Endothelial cell of umbilical vein (primary cell): ENCODE measurements at regions not wholly inside any gene's neighbourhood (a gene's known extent, or its start where the extent isn't known, plus 50 kb on each side); places are given as distances from the start of the nearest gene placed in this dataset.

Experiments used
- BruUV-seq: library from RNA; stranded (reverse); fragments of 400-500 nt; replicated peaks from 2 replicates; lab custom pipeline; 2021; lab: Mats Ljungman, UMichigan
- CTCF ChIA-PET: fragments of 300-600, 350-600 bp; sonication (Branson Sonifier 250); formaldehyde crosslinking; loops from one replicate; lab custom pipeline; 2021; ENCODE audit warnings: antibody characterized with exemption, inconsistent platforms; lab: Charles Lee
- POLR2A ChIA-PET: fragments of 300-600, 350-600 bp; sonication (Branson Sonifier 250); formaldehyde crosslinking; loops from one replicate; lab custom pipeline; 2021; ENCODE audit warnings: antibody characterized with exemption, inconsistent platforms; lab: Charles Lee
- DNase-seq: peaks from one replicate; pipeline ENCODE4 v3.0.0-alpha.2; 2011; ENCODE audit warnings: low read depth, low spot score
- FAIRE-seq: peaks from 2 replicates; lab custom pipeline; 2011; peaks lifted over from hg19 to GRCh38; lab: Jason Lieb, UNC
- H2AFZ ChIP-seq: 2 replicates; pipeline ENCODE4 v1.6.0; 2012; ENCODE audit warnings: low read depth, low read length, control low read depth, inconsistent platforms
- H3K27ac ChIP-seq: 2 replicates; pipeline ENCODE4 v1.5.1; 2011; ENCODE audit warnings: low read depth, mild to moderate bottlenecking, control low read depth, low read length, moderate library complexity; ENCODE audit not compliant: insufficient read depth
- H3K27me3 ChIP-seq, 2 experiments: 2 replicates each; pipeline versions ENCODE4 v1.6.0 to v1.6.1; 2011; ENCODE audit warnings: low read length in 2 of 2, mixed read lengths in 1 of 2; ENCODE audit not compliant: control insufficient read depth in 2 of 2, insufficient read depth in 2 of 2
- H3K36me3 ChIP-seq, 2 experiments: 2 replicates in 1 of 2; 3 replicates in 1 of 2; pipeline ENCODE4 v1.5.1; 2011; ENCODE audit warnings: low read length in 2 of 2, mild to moderate bottlenecking in 1 of 2, moderate library complexity in 1 of 2; ENCODE audit not compliant: control insufficient read depth in 2 of 2, insufficient read depth in 2 of 2; ENCODE audit errors: extremely low read depth in 1 of 2
- H3K4me1 ChIP-seq: 3 replicates; pipeline ENCODE4 v1.5.1; 2011; ENCODE audit warnings: mild to moderate bottlenecking, low read length; ENCODE audit not compliant: control insufficient read depth, insufficient read depth; ENCODE audit errors: extremely low read depth
- H3K4me2 ChIP-seq: 2 replicates; pipeline ENCODE4 v1.6.1; 2011; ENCODE audit warnings: low read length, control low read depth, mixed read lengths; ENCODE audit not compliant: insufficient read depth
- H3K4me3 ChIP-seq, 3 experiments: fragments of 200-600 bp in 1 of 3; sonication (generic), shearing (Covaris generic) in 1 of 3; replicated peaks in 1 of 3; 2 replicates each; pipeline ENCODE4 v1.5.1; 2011 to 2016; ENCODE audit warnings: control low read depth in 3 of 3, low read length in 3 of 3, mild to moderate bottlenecking in 2 of 3, inconsistent platforms in 1 of 3, low read depth in 1 of 3, moderate library complexity in 1 of 3; ENCODE audit not compliant: insufficient read depth in 1 of 3
- H3K79me2 ChIP-seq: 2 replicates; pipeline ENCODE4 v1.6.0; 2012; ENCODE audit warnings: low read length, inconsistent platforms; ENCODE audit not compliant: control insufficient read depth, insufficient read depth
- H3K9ac ChIP-seq: replicated peaks from 2 replicates; pipeline ENCODE3; 2011; ENCODE audit warnings: low read length, control low read depth; ENCODE audit not compliant: insufficient read depth; ENCODE audit errors: extremely low read depth
- H3K9me1 ChIP-seq: replicated peaks from 3 replicates; pipeline ENCODE4 v1.6.0; 2011; ENCODE audit warnings: mild to moderate bottlenecking, low read length; ENCODE audit not compliant: control insufficient read depth, insufficient read depth; ENCODE audit errors: extremely low read depth
- H3K9me3 ChIP-seq: replicated peaks from 2 replicates; pipeline ENCODE4 v1.5.1; 2012; ENCODE audit warnings: low read length, inconsistent platforms; ENCODE audit not compliant: control insufficient read depth, insufficient read depth
- H4K20me1 ChIP-seq: replicated peaks from 2 replicates; pipeline ENCODE3; 2011; ENCODE audit warnings: mild to moderate bottlenecking, low read length; ENCODE audit not compliant: control insufficient read depth, insufficient read depth; ENCODE audit errors: extremely low read depth
- EZH2 ChIP-seq: IDR thresholded peaks from 2 replicates; pipeline ENCODE4 v1.6.1; 2012; ENCODE audit warnings: borderline replicate concordance, low read depth, mild to moderate bottlenecking, moderate library complexity, low read length, inconsistent platforms; ENCODE audit not compliant: severe bottlenecking
- FOS ChIP-seq: IDR thresholded peaks from 2 replicates; pipeline ENCODE4 v1.6.1; 2011; ENCODE audit warnings: mild to moderate bottlenecking, low read length, moderate library complexity, borderline replicate concordance; ENCODE audit not compliant: insufficient read depth
- GATA2 ChIP-seq: IDR thresholded peaks from 2 replicates; pipeline ENCODE4 v1.7.0; 2011; ENCODE audit warnings: low read depth, mild to moderate bottlenecking, moderate library complexity, mixed read lengths, low read length; ENCODE audit not compliant: insufficient read length, insufficient read depth
- JUN ChIP-seq: IDR thresholded peaks from 2 replicates; pipeline ENCODE4 v1.6.1; 2011; ENCODE audit warnings: borderline replicate concordance, low read depth; ENCODE audit not compliant: insufficient read length, insufficient read depth
- MYC ChIP-seq: IDR thresholded peaks from one replicate; pipeline ENCODE4 v1.6.1; 2011; ENCODE audit warnings: mild to moderate bottlenecking, low read depth, low read length
- POLR2A ChIP-seq: IDR thresholded peaks from 2 replicates; pipeline ENCODE4 v1.6.1; 2012; ENCODE audit warnings: low read depth, mild to moderate bottlenecking, control low read depth, low read length
- POLR2AphosphoS5 ChIP-seq: IDR thresholded peaks from 2 replicates; pipeline ENCODE4 v1.6.1; 2012; ENCODE audit warnings: low read depth, mild to moderate bottlenecking, control low read depth, low read length, moderate library complexity; ENCODE audit not compliant: insufficient read depth
- dilution Hi-C: fragments of 300-500 bp; cut with MboI; formaldehyde crosslinking; loops from one replicate; pipeline ENCODE4 v1.15.0; 2019; ENCODE audit warnings: low sequenced_read_pairs; ENCODE audit not compliant: extremely low pct_ligation_motif_present
- intact Hi-C: fragments of 100-400 bp; cut with micrococcal nuclease; formaldehyde crosslinking; loops from one replicate; pipeline ENCODE4 v1.10.0; 2022
- TF ChIP-seq, protein P1 (sequence below): IDR thresholded peaks from 2 replicates; pipeline ENCODE4 v1.6.1; 2011; ENCODE audit not compliant: insufficient read depth, insufficient read length
- TF ChIP-seq, protein P2 (sequence below), 2 donors: IDR thresholded peaks; 1 replicate in 1 of 2; 2 replicates in 1 of 2; pipeline ENCODE4 v1.5.1; 2011; ENCODE audit warnings: low read length in 2 of 2, mild to moderate bottlenecking in 2 of 2, moderate library complexity in 2 of 2, control low read depth in 1 of 2, inconsistent platforms in 1 of 2, low read depth in 1 of 2; ENCODE audit not compliant: insufficient read depth in 1 of 2; ENCODE audit errors: extremely low read depth in 1 of 2

DNA sequence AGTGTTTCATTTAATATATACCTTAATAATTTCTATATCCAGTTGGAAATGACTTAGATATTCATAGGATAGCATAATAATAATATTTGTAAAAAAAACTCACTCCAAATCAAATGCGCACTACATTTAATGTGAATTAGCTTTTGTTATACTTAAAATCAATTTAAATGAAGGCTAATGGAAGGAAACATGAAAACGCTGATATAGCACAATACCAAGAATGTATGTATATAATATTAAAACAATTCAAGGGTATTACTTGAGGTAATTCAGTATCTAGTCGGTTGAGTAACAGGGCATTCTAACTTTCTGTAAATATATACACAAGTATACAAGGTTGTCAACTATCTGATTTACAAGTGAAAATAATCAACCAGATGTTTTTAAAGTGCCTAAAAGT lies 307.1 kb upstream of the TEX13C start:
- TF ChIP-seq GATA2, result no peak
- POLR2A ChIA-PET, result no interaction called here
- no peak overlapping the region for H2AFZ ChIP-seq
- no peak overlapping the region for H3K27ac ChIP-seq
- FAIRE-seq, result no peak
- dilution Hi-C loops (no loop called here), intact Hi-C loops (no loop called here)
- CTCF ChIA-PET, result no interaction called here
- DNase-seq, result no peak
- H3K36me3 ChIP-seq, result no peaks in the 10 kb centered on the region
- H3K79me2 ChIP-seq, result no peaks in the 10 kb centered on the region
- no peaks in the 10 kb centered on the region for H4K20me1 ChIP-seq
- H3K27me3 ChIP-seq, result no peaks in the 10 kb centered on the region
- no peaks in the 10 kb centered on the region for H3K9me3 ChIP-seq
- H3K4me3 ChIP-seq, result no peak overlapping the region
- H3K4me2 ChIP-seq, result no peak overlapping the region
- no TSS peak for BruUV-seq
- H3K9ac ChIP-seq, result no peak overlapping the region
- no peaks in the 10 kb centered on the region for H3K4me1 ChIP-seq
- H3K9me1 ChIP-seq, result no peaks in the 10 kb centered on the region

DNA sequence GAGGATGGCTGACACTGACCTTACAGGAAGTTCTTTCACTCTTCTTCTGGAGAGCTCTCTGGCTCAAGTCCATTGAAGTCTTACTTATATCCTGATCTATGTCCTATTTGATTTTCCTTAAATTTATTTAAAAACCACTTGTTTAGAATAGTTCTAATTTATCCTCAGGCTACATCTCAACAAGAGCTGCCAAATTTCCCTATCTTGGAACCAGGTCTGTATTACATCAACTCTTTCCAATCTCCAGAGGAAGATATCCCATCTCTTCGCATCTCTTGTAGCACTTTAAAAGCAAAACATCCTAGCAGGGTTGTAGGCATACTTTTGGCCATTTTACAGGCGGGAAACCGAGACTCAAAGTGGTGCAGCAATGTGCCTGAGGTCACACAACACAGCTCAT lies 290.5 kb upstream of the TEX13C start:
- no TSS peak for BruUV-seq
- H3K9ac ChIP-seq, result no peak overlapping the region
- H3K4me1 ChIP-seq, result no peaks in the 10 kb centered on the region
- intact Hi-C loops (no loop called here), dilution Hi-C loops (no loop called here)
- DNase-seq (no peak), FAIRE-seq (no peak)
- H3K4me2 ChIP-seq, result no peak overlapping the region
- H3K27ac ChIP-seq, result no peak overlapping the region
- POLR2A ChIA-PET, result no interaction called here
- H2AFZ ChIP-seq, result no peak overlapping the region
- TF ChIP-seq GATA2 (no peak), EZH2 (no peak), POLR2A (no peak), JUN (no peak), FOS (no peak), MYC (no peak), POLR2AphosphoS5 (no peak)
- TF ChIP-seq, protein P1, sequence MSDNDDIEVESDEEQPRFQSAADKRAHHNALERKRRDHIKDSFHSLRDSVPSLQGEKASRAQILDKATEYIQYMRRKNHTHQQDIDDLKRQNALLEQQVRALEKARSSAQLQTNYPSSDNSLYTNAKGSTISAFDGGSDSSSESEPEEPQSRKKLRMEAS, result no peak
- TF ChIP-seq, protein P2, sequence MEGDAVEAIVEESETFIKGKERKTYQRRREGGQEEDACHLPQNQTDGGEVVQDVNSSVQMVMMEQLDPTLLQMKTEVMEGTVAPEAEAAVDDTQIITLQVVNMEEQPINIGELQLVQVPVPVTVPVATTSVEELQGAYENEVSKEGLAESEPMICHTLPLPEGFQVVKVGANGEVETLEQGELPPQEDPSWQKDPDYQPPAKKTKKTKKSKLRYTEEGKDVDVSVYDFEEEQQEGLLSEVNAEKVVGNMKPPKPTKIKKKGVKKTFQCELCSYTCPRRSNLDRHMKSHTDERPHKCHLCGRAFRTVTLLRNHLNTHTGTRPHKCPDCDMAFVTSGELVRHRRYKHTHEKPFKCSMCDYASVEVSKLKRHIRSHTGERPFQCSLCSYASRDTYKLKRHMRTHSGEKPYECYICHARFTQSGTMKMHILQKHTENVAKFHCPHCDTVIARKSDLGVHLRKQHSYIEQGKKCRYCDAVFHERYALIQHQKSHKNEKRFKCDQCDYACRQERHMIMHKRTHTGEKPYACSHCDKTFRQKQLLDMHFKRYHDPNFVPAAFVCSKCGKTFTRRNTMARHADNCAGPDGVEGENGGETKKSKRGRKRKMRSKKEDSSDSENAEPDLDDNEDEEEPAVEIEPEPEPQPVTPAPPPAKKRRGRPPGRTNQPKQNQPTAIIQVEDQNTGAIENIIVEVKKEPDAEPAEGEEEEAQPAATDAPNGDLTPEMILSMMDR (IDR thresholded peaks at IDR 0.05; ENCODE audit: extremely low read depth in 1 of 2, insufficient read depth in 1 of 2, low read depth in 1 of 2, low read length in 2 of 2), result no peak
- no peaks in the 10 kb centered on the region for H3K36me3 ChIP-seq
- H3K4me3 ChIP-seq, result no peak overlapping the region
- no peaks in the 10 kb centered on the region for H3K9me3 ChIP-seq
- no peaks in the 10 kb centered on the region for H3K79me2 ChIP-seq
- CTCF ChIA-PET, result no interaction called here
- H3K27me3 ChIP-seq, result no peaks in the 10 kb centered on the region
- no peaks in the 10 kb centered on the region for H3K9me1 ChIP-seq
- H4K20me1 ChIP-seq, result no peaks in the 10 kb centered on the region
